ENCODE measurements at regions not wholly inside any gene's neighbourhood (a gene's known extent, or its start where the extent isn't known, plus 50 kb on each side); places are given as distances from the start of the nearest gene placed in this dataset.
"Not testable (repeated sequence)": the region's sequence is repeated elsewhere in the genome, so short reads cannot be mapped to it uniquely, and the experiment has no call there.

DNA sequence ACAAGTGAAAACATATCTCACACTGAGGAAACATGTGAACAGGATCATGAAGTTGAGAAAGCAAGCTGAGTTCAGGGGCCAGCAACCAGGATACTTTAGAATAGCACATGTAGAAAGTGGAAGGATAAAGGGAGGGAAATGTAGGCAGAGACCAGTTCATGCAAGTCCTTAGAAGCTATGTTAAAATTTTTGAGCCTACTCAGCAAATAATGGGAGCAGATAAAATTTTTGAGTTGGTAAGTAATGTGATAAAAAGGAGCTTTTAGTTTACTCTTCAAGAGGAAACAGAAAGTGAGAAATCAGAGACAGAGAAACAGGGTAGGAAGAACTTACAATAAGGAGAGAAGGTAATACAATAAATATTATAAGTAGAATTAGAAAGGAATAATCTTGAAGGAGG, 105.6 kb upstream of the ZBTB20 start:
- DNase-seq (ENCODE audit: low spot score), result no peak

DNA sequence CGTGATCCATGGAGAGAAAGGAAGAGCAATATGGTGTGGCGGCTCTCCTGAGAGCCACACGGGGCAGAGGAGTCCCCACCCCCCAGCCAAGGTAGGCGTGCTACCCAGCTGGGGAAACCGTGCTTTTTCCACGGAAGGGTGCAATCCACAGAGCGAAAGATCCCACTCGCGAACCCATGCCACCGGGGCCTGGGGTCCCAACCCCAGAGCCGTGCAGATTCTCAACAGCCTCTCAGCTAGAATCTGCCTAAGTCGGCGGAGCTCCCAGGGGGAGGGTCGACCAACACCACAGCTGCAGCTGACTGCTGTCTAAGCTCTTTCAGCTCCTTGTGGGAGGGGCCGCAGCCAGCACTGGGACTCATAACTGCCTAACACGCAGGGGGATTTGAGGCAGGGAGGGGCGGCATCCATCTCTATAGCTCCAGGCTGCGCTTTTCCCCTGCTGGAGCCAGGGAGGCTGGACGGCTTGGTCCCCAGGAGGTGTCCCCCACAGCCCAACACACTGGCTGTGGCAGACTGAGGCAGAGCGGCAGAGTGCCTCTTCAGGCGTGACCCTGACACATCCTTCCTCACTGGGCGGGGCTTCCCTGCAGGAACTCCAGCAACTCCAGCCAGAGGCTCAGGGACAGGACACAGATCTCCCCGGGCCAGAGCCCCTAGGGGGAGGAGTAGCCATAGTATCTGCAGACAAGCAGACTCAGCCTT, 107.6 kb upstream of the ZBTB20 start:
- no peak for DNase-seq (ENCODE audit: low spot score)

DNA sequence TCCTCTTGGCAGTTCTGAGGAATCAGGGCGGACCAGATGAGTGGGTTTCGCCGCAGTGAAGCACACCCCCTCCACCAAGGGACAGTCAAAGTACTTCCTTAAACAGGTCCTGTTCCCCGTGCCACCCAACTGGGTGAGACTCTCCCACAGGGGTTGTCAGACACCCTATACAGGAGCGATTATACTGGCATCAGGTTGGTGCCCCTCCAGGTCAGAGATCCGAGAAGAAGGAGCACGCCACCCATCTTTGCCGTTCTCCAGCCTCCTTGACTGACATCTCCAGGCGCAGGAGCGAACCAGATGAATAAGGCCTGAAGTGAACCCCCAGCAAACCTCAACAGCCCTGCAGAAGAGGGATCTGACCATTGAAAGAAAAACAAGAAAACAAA, 108.1 kb upstream of the ZBTB20 start:
- DNase-seq (ENCODE audit: low spot score), result no peak

DNA sequence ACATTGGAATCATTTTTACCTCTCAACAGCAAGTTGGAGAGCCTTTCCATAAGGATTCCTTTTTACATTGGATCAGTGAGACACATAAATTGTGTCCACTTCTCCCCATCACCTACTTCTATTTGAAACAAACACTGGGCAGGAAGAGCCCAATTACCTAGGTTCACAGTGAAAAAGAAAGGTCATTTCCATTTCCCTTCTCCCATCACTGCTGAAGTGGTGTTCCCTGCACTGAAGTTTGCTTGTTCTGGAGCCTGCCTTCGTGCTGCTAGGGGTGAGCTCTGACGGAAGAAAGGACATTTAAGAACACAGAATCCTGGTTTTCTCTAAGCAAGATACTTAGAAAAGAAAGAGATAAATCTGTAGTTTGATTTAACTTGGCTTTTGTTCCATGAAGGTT, 123.8 kb upstream of the ZBTB20 start:
- no peak for DNase-seq (ENCODE audit: low spot score)

DNA sequence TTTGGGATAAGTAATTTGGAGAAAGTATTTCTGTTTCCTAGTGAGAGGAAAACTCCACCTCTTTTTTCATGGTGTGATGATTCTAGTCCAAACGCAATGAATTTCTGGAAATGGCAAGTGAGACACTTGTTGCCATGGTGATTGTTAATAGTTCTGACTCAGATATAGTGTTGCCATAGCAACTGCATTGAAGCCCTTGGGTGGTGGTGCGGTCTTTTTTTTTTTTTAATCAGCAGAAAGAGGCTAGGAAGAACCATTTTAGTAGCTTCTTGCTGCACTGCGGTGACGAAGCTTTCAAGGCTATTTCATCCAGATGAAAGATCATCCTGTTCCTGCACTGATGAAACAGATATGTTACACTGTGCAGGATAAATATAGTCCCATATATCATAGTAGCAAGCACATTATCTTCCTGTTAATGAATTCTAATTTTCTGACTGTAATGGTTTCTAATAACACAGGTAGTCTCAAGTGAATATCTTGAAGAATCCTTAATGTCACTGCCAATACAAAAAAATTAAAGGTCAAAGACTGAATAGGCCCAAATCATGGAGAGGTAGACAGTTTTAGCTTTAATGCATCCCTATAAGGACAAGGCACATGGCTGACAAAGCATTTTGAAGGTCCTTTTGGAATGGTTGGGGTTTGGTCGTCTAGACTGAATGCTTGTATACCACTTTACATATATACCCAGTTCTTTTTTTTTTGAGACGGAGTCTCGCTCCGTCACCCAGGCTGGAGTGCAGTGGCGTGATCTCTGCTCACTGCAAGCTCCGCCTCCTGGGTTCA, 125.1 kb upstream of the ZBTB20 start:
- no peak for DNase-seq (ENCODE audit: low spot score)

DNA sequence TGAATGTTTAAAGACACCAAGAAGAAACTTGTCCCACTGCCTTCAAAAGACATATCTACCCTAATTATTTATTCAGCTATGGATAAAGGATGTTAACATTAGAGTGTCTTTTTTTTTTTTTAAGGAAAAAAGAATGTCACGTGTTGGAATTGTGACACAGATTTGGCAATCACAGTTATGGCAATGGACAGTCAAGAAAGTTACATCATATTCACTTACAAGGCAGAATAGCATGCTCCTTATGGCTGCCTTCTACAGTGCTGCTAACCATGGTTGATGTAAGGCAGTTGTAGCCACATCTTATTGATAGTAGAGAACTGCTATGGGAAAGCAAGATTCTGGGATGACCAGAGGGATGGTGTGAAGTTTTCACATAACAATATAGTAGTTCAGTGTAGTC, 128.8 kb upstream of the ZBTB20 start:
- no peak for DNase-seq (ENCODE audit: low spot score)

DNA sequence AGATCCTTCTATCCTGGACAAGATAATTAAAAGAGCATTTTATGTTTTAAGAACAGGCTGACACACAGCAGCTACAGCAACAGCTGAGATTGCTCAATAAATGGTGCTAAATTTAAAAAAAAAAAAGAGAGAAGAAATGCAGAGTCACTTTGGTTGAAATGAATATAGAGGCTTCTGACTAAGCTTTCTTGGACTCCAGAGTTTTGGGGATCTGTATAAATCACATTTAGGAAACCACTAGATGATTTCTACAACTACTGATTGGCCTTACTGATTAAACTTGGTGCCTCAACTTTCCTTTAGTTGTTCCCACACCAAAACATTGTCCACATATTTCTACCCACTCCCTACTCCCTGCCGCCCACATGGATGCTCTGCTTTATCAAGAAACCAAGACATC, 132.9 kb upstream of the ZBTB20 start:
- no peak for DNase-seq (ENCODE audit: low spot score)

DNA sequence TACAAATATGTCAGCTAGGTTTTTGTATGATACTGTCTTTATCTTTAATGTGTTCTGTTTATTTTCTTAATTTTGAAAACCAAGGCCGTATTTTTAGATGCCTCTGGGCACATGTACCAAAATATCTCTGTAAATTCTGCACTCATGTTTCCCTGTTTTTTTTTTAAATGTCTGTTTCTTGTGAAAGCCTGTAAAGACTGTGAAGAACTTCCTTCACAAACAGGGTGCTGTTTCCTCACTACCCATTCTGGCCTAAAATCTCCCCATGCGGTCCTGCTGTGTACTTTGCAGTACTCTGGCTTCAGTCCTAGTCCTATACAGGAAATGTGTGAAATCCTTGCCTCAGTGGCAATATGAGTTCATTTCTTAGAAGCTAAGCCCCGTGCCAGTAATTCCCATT, 133.4 kb upstream of the ZBTB20 start:
- DNase-seq (ENCODE audit: low spot score), result no peak

DNA sequence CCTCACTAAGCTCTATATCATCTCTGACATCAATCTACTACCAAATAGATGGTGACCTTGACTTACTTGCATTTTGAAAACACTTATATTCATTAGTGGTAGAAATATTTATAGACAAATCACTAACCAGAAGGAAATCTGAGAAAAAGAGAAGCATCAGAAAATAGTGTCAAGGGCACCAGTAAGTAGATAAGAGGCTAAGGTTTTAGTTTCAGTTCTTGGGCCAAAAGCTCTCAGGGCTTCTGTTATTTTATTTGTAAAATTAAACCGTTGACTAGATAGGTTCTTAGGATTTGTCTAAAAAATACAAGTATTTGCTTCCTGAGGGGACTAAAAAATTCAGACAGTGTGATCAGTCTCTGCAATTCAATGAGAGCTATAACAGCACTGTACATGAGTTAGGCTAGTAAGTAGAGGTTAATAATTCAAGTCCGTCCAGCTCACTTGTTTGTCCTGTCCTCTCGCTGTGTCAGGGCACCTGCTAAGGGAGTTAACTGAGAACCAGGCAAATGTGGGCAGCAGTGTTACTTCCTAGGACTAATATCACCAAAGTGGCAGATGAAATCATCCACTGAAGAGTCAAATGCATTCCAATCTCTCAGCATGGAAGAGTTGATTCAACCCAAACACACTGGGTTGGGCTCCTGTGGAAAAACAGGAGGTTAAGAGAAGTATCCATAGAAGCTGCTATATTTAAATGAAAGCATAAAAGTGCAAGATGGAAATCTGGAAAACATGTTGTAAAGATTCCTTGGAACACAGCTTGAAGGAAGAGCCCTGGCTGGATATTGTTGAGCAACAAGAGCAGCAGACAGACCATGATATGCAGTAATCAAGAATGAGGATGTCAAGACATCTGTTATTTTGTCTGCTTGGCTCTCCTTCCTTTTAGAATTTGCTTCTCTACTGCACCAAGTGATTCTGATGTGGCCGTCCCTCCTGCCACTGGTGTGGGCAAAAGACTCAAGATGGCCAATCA, 134.9 kb upstream of the ZBTB20 start:
- no peak for DNase-seq (ENCODE audit: low spot score)

DNA sequence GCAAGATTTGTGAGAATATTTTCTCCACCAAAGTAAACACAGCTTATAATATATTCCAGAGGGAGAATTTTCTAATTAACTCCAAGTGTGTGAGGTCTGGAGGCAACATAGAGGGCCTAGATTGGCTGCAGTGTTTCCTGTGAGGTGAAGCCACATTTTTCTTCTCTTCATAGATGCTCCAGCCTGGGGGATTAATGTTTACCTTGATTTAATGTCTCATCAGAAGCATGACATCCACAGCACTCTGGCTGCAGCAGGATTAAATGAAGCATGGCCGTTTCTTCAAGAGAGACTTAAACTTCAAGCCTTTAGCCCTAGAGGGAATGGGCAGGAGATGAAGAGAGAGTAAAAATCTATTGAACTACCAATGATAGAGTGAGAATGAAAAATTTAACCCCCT, 137.9 kb upstream of the ZBTB20 start:
- no peak for DNase-seq (ENCODE audit: low spot score)

DNA sequence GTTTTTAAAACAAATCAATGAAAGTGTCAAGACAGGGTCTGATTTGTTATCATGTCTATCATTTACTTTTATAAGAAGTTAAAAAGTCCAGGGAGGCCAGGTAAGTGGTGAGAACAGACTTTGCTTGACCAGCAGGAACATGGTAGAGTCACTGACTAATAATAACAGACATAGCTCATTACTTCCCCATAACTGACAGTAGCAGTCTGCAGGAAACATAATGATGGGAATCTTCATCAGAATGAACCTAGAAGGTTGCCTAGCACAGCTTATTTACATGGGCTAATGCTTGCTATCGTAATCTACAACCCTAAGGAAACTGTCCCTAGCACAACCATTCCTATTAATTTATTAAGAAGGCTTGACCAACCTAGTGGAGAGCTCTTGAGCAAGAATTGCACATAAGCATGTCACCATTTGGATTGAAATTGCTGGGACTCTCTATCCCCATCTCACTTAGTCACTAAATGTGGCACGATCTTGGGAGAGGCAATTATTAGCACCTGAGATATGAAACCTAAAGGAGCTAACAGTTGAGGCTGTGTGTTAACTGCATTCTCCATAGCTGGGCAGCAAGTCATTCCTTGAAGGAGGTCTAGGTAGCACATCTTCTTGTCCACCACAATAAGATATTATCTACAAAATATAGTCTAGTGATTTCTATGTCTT, 139.6 kb upstream of the ZBTB20 start:
- DNase-seq (ENCODE audit: low spot score), result no peak

DNA sequence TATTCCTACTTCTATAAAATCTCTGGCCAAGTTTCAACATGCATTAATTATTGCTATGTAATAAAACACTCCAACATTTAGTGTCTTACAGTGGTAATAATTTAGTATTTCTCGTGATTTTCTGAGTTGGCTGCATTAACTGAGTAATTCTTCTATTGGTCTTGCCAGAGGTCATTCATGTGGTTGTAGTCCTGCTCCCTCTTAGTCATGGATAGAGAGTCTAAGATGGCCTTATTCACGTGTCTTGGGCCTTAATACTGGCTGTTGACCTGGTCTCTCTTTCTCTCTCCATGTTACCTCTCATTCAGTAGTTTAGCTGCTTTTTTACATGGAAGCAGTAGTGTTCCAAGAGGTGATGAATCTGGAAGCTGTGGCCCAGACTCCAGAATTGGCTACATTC, 140.1 kb upstream of the ZBTB20 start:
- no peak for DNase-seq (ENCODE audit: low spot score)

DNA sequence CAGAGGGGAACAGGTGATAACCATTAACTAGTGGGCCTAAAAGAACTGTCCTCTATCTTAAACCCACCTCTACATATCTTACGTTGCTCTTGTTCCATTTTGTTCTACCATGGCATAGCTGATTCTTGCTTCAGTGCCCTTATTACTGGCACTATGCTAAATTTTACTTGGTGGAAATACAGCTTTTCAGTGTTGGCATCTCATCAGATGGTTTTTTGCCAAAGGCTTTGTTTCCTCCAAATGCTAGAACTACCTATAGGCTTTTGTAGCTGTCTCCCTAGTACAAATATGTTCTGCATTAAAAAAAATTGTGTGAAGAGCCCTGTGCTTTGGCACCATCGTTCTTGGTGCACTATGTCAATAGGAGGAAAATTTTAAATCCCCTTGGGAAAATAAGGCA, 145.0 kb upstream of the ZBTB20 start:
- no peak for DNase-seq (ENCODE audit: low spot score)

DNA sequence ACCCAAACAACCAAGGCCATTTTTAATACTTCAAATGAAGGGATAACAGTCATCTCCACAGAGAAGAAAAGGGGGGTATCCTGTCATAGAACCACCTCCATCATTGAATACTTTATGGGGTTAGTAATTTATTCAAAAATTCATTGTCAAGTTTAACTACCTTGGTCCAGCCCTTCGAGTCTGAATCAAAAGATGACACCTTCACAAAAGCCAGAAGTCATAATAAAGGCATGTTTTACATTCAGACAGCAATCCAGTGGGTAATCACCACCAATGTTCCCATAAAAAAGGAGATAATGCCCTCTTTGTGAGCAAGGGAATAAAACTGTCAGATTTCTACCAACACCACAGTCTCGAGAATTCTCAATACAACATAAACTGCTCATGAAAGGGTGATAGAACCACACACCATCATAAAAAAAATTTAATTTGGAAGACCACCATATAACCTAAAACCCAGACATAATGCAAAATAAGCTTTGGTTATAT, 145.6 kb upstream of the ZBTB20 start:
- DNase-seq (ENCODE audit: low spot score), result no peak

DNA sequence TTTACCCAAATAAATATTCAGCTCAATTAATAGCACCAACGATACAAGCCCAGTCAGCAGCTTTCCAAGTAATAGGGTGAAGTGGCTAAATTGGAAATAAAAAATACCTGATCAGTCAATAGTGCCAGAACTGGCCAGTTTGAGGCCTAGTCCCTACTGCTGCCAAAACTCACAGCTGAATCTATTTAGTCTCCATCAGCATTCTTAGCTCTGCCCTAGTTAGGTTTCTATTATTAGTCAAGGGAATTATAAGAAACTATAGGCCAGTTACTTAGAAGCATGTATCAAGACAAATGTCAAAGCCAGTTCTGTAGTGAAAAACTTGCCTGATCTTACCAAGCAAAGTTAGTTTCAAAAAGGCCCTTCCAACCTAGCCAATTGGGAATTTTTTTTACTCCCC, 146.2 kb upstream of the ZBTB20 start:
- no peak for DNase-seq (ENCODE audit: low spot score)

DNA sequence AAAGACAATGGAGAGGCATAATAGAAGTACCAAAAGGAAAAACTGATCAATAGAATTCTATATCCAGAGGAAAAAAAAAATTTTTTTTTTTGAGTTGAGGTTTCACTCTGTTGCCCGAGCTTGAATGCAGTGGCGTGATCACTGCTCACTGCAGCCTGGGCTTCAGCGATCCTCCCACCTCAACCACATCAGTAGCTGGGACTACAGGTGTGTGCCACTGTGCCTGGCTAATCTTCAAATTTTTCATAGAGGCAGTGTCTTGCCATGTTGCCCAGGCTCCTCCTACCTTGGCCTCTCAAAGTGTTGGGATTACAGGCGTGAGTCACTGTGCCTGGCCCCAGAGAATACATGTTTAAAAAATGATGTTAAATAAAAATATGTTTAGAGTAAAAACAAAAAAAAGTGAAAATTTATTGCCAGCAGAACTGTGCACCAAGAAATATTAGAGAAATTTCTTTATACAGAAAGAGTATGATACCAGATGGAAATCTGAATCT, 154.3 kb upstream of the ZBTB20 start:
- DNase-seq (ENCODE audit: low spot score), result no peak

DNA sequence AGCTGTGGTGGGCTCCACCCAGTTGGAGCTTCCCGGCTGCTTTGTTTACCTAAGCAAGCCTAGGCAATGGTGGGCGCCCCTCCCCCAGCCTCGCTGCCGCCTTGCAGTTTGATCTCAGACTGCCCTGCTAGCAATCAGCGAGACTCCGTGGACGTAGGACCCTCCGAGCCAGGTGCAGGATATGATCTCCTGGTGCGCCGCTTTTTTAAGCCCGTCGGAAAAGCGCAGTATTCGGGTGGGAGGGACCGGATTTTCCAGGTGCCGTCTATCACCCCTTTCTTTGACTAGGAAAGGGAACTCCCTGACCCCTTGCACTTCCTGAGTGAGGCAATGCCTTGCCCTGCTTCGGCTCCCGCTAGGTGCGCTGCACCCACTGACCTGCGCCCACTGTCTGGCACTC, 170.9 kb upstream of the ZBTB20 start:
- DNase-seq (ENCODE audit: low spot score), result not testable (repeated sequence)

DNA sequence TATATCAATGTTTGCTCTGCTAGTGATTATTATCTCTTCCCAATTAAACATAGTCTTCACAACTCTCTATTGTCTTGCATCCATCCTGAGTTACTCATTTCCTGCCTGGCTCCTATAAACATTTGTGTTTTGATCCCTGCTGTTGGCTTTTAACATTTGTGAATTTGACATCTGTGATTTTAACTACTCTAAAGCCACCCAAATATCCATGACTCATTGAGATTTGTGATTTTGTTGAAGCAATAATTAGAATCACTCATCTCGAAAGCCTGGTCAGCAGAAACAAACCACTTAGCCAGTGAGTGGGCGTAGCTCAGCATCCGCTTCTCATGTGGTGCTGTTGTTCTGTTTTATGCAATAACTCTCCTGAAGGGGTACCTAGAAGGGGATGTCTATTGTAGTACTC, 174.3 kb upstream of the ZBTB20 start:
- DNase-seq (ENCODE audit: low spot score), result no peak

DNA sequence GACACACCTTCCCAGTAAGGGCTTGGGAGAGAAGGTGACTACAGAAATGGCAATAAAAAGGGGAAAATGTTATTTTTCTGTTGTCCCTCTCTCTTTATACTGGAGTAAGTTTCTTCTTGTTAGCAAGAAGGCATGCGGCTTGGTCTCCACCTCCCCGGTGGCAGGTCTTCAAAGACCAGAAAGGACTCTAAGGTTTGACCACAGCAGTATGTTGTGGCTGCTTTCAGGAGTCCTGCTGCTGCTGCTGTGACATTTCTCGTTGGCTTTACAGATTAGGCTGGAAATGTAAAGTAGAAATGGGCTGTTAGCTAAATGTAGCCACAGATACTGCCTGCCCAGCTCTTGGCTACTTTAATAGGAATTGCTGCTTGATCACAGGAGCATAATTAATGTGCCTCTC, 175.8 kb upstream of the ZBTB20 start:
- DNase-seq (ENCODE audit: low spot score), result no peak

DNA sequence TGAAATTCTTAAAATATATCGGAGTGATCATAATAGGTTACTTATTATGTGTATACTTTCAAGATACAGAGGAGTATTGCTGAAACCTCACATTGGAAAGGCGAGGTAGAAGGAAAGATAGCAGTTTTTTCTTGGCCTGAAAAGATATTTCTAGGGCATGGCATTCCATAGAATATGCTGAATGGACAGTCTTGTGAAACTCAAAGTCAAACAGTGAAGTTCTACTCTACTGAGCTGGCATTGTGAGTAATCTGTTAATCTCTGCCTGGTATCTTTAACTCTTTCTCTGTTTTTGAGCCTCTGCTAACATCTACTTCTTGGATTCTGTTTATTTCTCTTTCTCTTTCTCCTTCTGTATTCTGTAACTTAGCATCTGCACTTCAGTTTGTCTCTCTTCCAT, 176.3 kb upstream of the ZBTB20 start:
- DNase-seq (ENCODE audit: low spot score), result no peak

DNA sequence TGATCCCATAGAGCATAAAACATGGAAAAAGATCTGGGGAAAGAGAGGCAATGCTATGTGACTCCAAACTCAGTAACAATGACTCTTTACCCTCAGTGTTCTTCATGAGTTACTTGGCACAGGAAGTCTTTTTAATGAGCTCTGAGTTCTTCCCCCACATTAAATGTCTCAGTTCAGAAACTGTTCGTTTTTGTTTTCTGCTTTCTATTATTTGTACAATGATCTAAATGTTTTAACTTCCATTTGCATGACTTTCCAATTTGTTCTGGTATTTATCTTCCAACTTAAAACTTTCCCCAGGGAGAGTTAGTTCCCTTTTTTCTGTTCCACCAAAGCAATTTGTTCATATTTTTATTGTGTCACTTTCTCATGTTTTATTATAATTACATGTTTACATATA, 177.0 kb upstream of the ZBTB20 start:
- no peak for DNase-seq (ENCODE audit: low spot score)

DNA sequence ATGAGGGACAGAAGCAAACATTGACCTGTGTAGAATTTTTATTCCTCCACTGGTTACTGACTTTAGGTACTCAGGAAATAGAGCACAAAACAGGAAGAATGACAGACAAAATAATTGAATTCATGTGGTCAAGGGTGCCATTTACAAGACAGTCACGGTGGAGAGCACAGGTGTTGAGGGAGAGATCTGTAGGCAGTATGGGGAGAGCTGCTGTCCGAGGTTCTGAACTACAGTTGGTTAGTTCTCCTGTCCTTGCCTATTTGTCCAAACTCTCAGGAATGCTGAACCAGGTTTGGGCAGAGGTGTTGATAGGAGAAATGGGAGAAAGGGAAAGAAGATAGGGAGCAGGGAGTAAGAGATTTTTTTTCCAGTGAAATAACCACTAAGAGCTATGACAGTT, 178.5 kb upstream of the ZBTB20 start:
- peak; percentile 4 for DNase-seq (ENCODE audit: low spot score)

All from NAMALWA (cell line).